GM18861 (cell line): ENCODE measurements at regions not wholly inside any gene's neighbourhood (a gene's known extent, or its start where the extent isn't known, plus 50 kb on each side); places are given as distances from the start of the nearest gene placed in this dataset.
"Not testable (repeated sequence)": the region's sequence is repeated elsewhere in the genome, so short reads cannot be mapped to it uniquely, and the experiment has no call there.

Experiments
- ATAC-seq: cut with Tn5 transposase; IDR thresholded peaks from one replicate; pipeline ENCODE4 v1.9.1; 2021; ENCODE audit not compliant: unreplicated experiment

DNA sequence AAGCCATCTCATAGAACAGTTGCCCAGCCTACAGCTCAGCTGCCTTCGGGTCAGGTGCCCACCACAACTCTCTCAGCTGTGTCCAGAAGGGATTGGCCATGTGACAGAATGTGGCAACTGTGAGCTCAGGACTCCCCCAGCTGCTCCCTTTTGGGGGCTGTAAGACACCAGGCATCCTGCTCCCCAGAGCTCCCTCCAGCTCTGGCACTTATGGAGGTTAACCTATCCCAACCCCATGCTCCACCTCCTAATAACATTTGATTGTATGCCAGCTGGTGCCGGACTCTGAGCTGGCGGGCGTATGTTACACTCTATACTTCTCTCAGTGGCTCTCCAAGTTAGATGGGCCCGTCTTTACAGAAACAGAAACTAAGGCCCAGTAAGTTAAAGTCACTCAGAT is 222.8 kb downstream of the FAM43A start:
- no peak for ATAC-seq

GRCh38 chr3:194908972-194909371 is 223.3 kb downstream of the FAM43A start:
- ATAC-seq: no peak

DNA sequence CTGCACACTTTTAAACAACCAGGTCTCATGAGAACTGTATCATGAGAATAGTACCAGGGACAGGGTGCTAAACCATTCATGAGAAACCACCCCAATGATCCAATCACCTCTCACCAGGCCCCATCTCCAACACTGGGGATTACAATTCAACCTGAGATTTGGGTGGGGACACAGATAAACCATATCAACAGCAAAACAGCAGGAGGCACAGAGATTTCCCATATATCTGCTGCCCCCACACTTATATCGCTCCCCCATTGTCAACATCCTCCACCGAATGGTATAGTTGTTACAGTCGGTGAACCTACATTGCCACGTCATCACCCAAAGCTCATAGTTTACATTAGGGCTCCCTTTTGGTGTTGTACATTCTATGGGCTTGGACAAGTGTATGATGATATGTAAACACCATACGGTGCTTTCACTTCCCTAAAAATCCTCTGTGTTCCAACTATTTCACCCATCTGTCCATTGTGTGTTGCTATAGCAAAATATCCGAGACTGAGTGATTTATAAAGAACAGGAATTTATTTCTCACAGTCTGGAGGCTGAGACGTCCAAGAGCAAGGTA is 224.8 kb downstream of the FAM43A start:
- no peak for ATAC-seq

GRCh38 chr3:194913316-194913715 is 227.6 kb downstream of the FAM43A start:
- no peak for ATAC-seq

GRCh38 chr3:194924889-194925288 is 239.2 kb downstream of the FAM43A start:
- ATAC-seq: not testable (repeated sequence)

GRCh38 chr3:194925614-194926013 is 239.9 kb downstream of the FAM43A start:
- ATAC-seq: no peak

DNA sequence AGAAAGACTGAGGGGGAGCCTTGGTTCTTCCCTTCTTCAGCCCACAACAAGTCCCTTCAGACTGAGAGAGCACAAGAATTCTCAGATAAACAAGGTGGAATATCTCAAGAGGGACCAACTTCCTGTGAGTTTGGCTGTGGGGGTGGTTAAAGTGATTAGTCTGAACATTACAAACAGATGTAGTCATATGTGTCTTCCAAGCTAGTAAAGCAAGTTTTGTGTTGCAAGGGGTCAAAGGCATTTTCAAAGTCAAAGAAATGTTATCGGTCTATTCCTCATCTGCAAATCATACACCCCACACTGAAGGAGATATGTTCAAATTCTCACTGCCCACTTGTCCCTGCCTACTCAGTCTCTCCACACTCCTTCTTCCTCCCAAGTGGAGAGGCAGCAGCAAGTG is 242.5 kb downstream of the FAM43A start:
- ATAC-seq: no peak

DNA sequence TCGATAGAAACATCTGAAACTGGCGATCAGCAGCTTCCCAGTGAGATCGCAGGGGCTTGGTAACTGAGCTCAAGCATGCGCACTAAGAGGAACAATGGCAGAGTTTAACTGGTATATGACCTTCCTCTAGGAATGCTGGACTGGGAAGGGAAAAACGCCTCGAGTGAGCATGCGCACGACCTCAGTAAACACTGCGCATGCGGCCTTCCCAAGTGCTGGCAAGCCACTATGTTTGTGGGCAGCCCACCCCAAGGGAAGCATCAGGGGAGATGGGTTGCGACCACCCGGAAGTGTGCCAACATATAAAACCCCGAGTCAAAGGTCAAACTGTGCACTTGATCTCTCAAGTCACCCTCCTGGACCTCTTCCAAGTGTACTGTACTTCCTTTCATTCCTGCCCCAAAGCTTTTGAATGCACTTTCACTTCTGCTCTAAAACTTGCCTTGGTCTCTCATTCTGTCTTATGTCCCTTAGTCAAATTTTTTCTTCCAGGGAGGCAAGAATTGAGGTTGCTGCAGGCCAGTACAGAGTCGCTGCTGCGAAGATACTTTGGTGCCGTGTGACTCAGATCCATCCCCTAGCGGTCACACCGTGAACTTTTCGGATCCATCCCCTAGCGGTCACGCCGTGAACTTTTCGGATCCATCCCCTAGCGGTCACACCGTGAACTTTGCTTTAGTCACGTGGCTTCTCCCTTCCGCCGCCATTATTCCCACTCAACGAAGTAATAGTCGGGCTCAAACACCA is 243.3 kb downstream of the FAM43A start:
- ATAC-seq: no peak

- no peak for ATAC-seq
Observed at GRCh38 chr3:194929578-194929960, 243.9 kb downstream of the FAM43A start.

- ATAC-seq: no peak
Observed at GRCh38 chr3:194930377-194931204, 244.9 kb downstream of the FAM43A start.

GRCh38 chr3:194931347-194931746 is 245.7 kb downstream of the FAM43A start:
- ATAC-seq: no peak

DNA sequence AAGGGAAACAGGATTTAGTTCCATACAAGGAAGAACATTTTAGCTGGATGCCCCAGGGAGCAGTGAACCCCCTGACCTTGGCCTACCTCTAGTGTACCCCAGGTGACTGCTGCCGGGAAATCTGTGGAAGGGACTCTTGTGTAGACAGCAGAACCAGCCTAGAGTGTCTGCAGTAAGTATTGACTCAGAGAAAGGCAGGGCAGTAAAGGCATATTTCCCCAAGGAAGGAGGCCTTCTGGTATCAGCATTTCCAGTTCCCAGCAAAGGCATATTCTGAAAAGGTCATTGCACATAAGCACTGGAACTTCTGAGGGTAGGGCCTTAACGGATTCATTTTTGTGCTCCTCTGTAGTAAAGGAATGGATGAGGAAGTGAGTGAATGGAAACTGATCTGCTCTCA is 246.2 kb downstream of the FAM43A start:
- no peak for ATAC-seq

GRCh38 chr3:194933465-194933864 is 247.8 kb downstream of the FAM43A start:
- no peak for ATAC-seq

GRCh38 chr3:194935061-194935460 is 249.4 kb downstream of the FAM43A start:
- no peak for ATAC-seq

GRCh38 chr3:194935632-194936470 is 250.2 kb downstream of the FAM43A start:
- no peak for ATAC-seq

DNA sequence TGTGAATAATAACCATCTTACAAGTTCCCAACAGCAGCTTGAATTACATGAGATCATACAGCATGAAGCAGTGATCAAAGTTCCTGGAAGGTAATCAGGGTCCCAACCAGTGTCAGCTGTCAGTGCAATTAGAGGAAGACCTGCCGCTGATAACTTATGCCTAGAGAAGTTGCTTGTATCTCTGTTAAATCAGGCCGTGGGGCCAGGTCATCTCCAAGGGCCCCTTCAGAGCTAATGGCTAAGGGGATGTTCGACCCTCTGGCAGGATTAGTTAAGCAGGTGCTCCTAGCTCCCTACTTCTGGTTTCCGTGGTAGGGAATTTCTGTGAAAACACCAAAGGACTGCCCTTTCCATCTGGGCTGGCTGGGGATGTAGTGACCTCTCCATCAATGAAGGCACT is 251.0 kb downstream of the FAM43A start:
- ATAC-seq: no peak

- ATAC-seq: no peak
Observed at GRCh38 chr3:194937144-194937543, 251.5 kb downstream of the FAM43A start.

- ATAC-seq: no peak
Observed at GRCh38 chr3:194937882-194938321, 252.2 kb downstream of the FAM43A start.

DNA sequence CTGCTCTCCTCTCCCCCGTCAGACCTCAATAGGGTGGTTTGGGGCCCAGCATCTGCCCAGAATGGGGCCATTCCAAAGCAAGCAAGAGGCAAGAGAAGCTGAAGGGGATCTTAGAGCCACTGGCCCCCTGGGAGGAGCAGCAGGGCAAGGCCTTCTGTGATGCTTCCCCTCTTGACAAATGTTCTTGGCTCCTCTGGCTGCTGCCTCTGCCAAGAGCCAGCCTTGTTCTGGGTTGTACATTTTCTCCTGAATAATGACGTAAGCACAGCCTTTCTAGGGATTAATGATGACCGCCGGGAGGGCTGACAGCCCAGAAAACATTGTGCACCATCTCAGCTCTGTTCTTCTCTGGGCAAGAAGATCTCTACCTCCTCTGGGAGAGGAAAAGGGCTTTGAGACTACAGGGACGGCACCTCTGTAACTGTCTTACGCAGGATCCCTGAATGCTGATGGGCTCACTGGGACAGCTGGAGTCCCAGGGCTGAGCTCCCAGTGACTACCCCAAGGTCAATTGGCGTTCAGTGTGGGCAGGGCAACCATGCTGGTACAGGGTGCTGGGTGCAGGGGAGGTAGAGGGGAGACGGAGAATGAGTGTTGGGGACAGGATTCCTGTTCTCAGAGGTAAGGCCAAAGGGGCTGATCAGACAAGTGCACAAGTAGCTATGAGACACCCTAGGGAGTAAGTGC is 253.3 kb downstream of the FAM43A start:
- no peak for ATAC-seq

- ATAC-seq: no peak
Observed at GRCh38 chr3:194939532-194939909, 253.8 kb downstream of the FAM43A start.
